Tibial nerve (tissue), 3 donors: ENCODE measurements at regions not wholly inside any gene's neighbourhood (a gene's known extent, or its start where the extent isn't known, plus 50 kb on each side); places are given as distances from the start of the nearest gene placed in this dataset.

Experiments used
- CTCF ChIP-seq, 5 experiments: fragments of 200-600 bp in 3 of 5; fragments of 450-650 bp in 2 of 5; sonication (generic) in 3 of 5; IDR thresholded peaks; one replicate each; pipeline ENCODE4 v1.5.1; 2016 to 2019; ENCODE audit warnings: antibody characterized with exemption in 5 of 5, mild to moderate bottlenecking in 3 of 5, moderate library complexity in 2 of 5
- POLR2A ChIP-seq, 2 donors: fragments of 450-650 bp; IDR thresholded peaks; one replicate each; pipeline ENCODE4 v1.6.1; 2017; ENCODE audit warnings: antibody characterized with exemption in 2 of 2, mild to moderate bottlenecking in 2 of 2, moderate library complexity in 2 of 2

- TF ChIP-seq CTCF (IDR thresholded peaks at IDR 0.05) (no peak), POLR2A (IDR thresholded peaks at IDR 0.05) (no peak)
Observed at GRCh38 chr14:101361044-101361443, 200.3 kb upstream of the DIO3 start.
